GM12878 (cell line): ENCODE measurements at regions not wholly inside any gene's neighbourhood (a gene's known extent, or its start where the extent isn't known, plus 50 kb on each side); places are given as distances from the start of the nearest gene placed in this dataset.

ENCODE experiments used
- ATAC-seq: fragments of 200-7000 bp; cut with Tn5 transposase; 3 replicates; pipeline ENCODE4 v1.9.1; 2020; ENCODE audit warnings: mild to moderate bottlenecking, moderate library complexity
- BruUV-seq: library from RNA; stranded (reverse); fragments of 400-500 nt; replicated peaks from 2 replicates; lab custom pipeline; 2021; lab: Mats Ljungman, UMichigan
- CTCF ChIA-PET: fragments of 300-600 bp; sonication (Branson Sonifier 250); formaldehyde crosslinking; extraction: SDS; loops from one replicate; lab custom pipeline; 2021; ENCODE audit warnings: inconsistent platforms; lab: Yijun Ruan, JAX
- POLR2A ChIA-PET: fragments of 350-600 bp; formaldehyde crosslinking; extraction: SDS; loops from one replicate; lab custom pipeline; 2021; ENCODE audit warnings: inconsistent platforms; lab: Charles Lee
- RAD21 ChIA-PET: fragments of 300-600 bp; sonication (Branson Sonifier 250); formaldehyde crosslinking; loops from one replicate; lab custom pipeline; 2023; ENCODE audit warnings: antibody characterized with exemption; ENCODE audit not compliant: unreplicated experiment; lab: Charles Lee
- SMC1A ChIA-PET: fragments of 300-600 bp; sonication (Branson Sonifier 250); formaldehyde crosslinking; loops from one replicate; lab custom pipeline; 2023; ENCODE audit not compliant: unreplicated experiment, uncharacterized antibody; lab: Charles Lee
- DNase-seq: peaks from one replicate; pipeline ENCODE4 v3.0.0-alpha.2; 2011; ENCODE audit warnings: low read depth, low spot score
- FAIRE-seq: peaks from 3 replicates; lab custom pipeline; 2011; peaks lifted over from hg19 to GRCh38; lab: Jason Lieb, UNC
- H2AFZ ChIP-seq: 2 replicates; pipeline ENCODE4 v1.6.0; 2011; ENCODE audit warnings: low read depth, low read length, control low read depth; ENCODE audit not compliant: control insufficient read depth
- H3K27ac ChIP-seq: 2 replicates; pipeline ENCODE4 v1.5.1; 2011; ENCODE audit warnings: control low read depth; ENCODE audit not compliant: control insufficient read depth, insufficient read depth
- H3K27me3 ChIP-seq, 2 experiments: replicated peaks in 1 of 2; 2 replicates each; pipeline versions ENCODE4 v1.6.0 to v1.6.1; 2011; ENCODE audit warnings: low read length in 1 of 2; ENCODE audit not compliant: control insufficient read depth in 2 of 2, insufficient read depth in 2 of 2
- H3K36me3 ChIP-seq, 2 experiments: 2 replicates each; pipeline ENCODE4 v1.5.1; 2011; ENCODE audit warnings: low read length in 1 of 2; ENCODE audit not compliant: control insufficient read depth in 2 of 2, insufficient read depth in 2 of 2
- H3K4me1 ChIP-seq: 2 replicates; pipeline ENCODE4 v1.6.1; 2011; ENCODE audit warnings: mild to moderate bottlenecking, low read length, moderate library complexity, mixed read lengths; ENCODE audit not compliant: control insufficient read depth, insufficient read depth
- H3K4me2 ChIP-seq: 2 replicates; pipeline ENCODE4 v1.6.0; 2011; ENCODE audit warnings: control low read depth; ENCODE audit not compliant: control insufficient read depth, insufficient read depth
- H3K4me3 ChIP-seq: fragments of 200-600 bp; sonication (generic); 2 replicates; pipeline ENCODE4 v1.5.1; 2016
- H3K79me2 ChIP-seq: 2 replicates; pipeline ENCODE4 v1.6.0; 2011; ENCODE audit warnings: low read length; ENCODE audit not compliant: control insufficient read depth, insufficient read depth
- H3K9ac ChIP-seq: 2 replicates; pipeline ENCODE4 v1.8.0; 2011; ENCODE audit warnings: low read length, control low read depth, mixed read lengths; ENCODE audit not compliant: control insufficient read depth, insufficient read depth
- H3K9me3 ChIP-seq: replicated peaks from 3 replicates; pipeline ENCODE4 v1.5.1; 2011; ENCODE audit warnings: mild to moderate bottlenecking, low read length; ENCODE audit not compliant: control insufficient read depth, insufficient read depth
- H4K20me1 ChIP-seq: 2 replicates; pipeline ENCODE4 v1.6.0; 2011; ENCODE audit not compliant: control insufficient read depth, insufficient read depth
- BACH1 ChIP-seq: fragments of 450-650 bp; IDR thresholded peaks from 2 replicates; pipeline ENCODE4 v1.6.1; 2017; ENCODE audit warnings: mild to moderate bottlenecking, borderline replicate concordance
- EGR1 ChIP-seq, 2 experiments: IDR thresholded peaks; 1 replicate in 1 of 2; 2 replicates in 1 of 2; pipeline ENCODE4 v1.6.1; 2011 to 2012; ENCODE audit warnings: low read depth in 2 of 2, low read length in 2 of 2, borderline replicate concordance in 1 of 2, mild to moderate bottlenecking in 1 of 2, moderate library complexity in 1 of 2
- HCFC1 ChIP-seq: fragments of 150-350 bp; IDR thresholded peaks from 2 replicates; pipeline ENCODE4 v1.6.1; 2014; ENCODE audit warnings: low read length
- IRF4 ChIP-seq: IDR thresholded peaks from 2 replicates; pipeline ENCODE4 v1.6.1; 2011; ENCODE audit warnings: low read depth, low read length
- KAT2A ChIP-seq: conservative IDR thresholded peaks from 2 replicates; pipeline ENCODE4 v1.6.1; 2011; ENCODE audit warnings: low read depth, low read length; ENCODE audit not compliant: control insufficient read depth
- NBN ChIP-seq: fragments of 450-650 bp; IDR thresholded peaks from 2 replicates; pipeline ENCODE4 v1.6.1; 2016
- NRF1 ChIP-seq: conservative IDR thresholded peaks from 2 replicates; pipeline ENCODE4 v1.6.1; 2011; ENCODE audit warnings: mild to moderate bottlenecking, low read depth, low read length, improper control_type of control experiment
- SPI1 ChIP-seq: IDR thresholded peaks from 2 replicates; pipeline ENCODE4 v1.6.1; 2011; ENCODE audit warnings: low read depth, mild to moderate bottlenecking, low read length, moderate library complexity, borderline replicate concordance; ENCODE audit not compliant: insufficient read depth
- SREBF2 ChIP-seq: IDR thresholded peaks from 2 replicates; pipeline ENCODE4 v1.6.1; 2012; ENCODE audit warnings: mild to moderate bottlenecking, low read length
- TAF1 ChIP-seq: IDR thresholded peaks from 2 replicates; pipeline ENCODE4 v1.6.1; 2011; ENCODE audit warnings: mild to moderate bottlenecking, low read depth, low read length, borderline replicate concordance
- TCF3 ChIP-seq: IDR thresholded peaks from 2 replicates; pipeline ENCODE4 v1.6.1; 2012; ENCODE audit warnings: low read depth, mild to moderate bottlenecking, low read length, borderline replicate concordance; ENCODE audit not compliant: insufficient read depth
- YY1 ChIP-seq: IDR thresholded peaks from 2 replicates; pipeline ENCODE4 v1.6.1; 2011; ENCODE audit warnings: low read depth, mild to moderate bottlenecking, low read length
- ZNF274 ChIP-seq: IDR thresholded peaks from one replicate; pipeline ENCODE4 v1.8.0; 2011; ENCODE audit not compliant: insufficient read length, insufficient read depth
- ZNF384 ChIP-seq: IDR thresholded peaks from 2 replicates; pipeline ENCODE4 v1.6.1; 2012; ENCODE audit warnings: low read depth, mild to moderate bottlenecking, low read length, improper control_type of control experiment, borderline replicate concordance
- ZZZ3 ChIP-seq: IDR thresholded peaks from 2 replicates; pipeline ENCODE4 v1.6.1; 2011; ENCODE audit warnings: low read depth; ENCODE audit not compliant: control insufficient read depth, insufficient read length
- WGBS: methylation state at CpG from one replicate; pipeline ENCODE4 v1.1.6; 2016; ENCODE audit warnings: low lambda C conversion rate; ENCODE audit not compliant: insufficient replicate concordance, insufficient coverage; ENCODE audit errors: missing lambda C conversion rate; 5-methylcytosine and 5-hydroxymethylcytosine counted together
- in situ Hi-C: fragments of 300-500 bp; cut with MboI; formaldehyde crosslinking; loops from 9 replicates; pipeline ENCODE4 v1.14.3; 2018; ENCODE audit warnings: mixed read lengths
- intact Hi-C: fragments of 100-400 bp; cut with micrococcal nuclease; formaldehyde crosslinking; loops from one replicate; pipeline ENCODE4 v1.14.2; 2022; ENCODE audit not compliant: unreplicated experiment
- TF ChIP-seq, protein P1 (sequence below): fragments of 450-650 bp; conservative IDR thresholded peaks from 2 replicates; pipeline ENCODE4 v1.6.1; 2017; ENCODE audit warnings: mild to moderate bottlenecking, moderate library complexity
- TF ChIP-seq, protein P2 (sequence below): IDR thresholded peaks from 2 replicates; pipeline ENCODE4 v1.6.1; 2011; ENCODE audit warnings: borderline replicate concordance, low read depth, mild to moderate bottlenecking, moderate library complexity, low read length; ENCODE audit not compliant: insufficient read depth, poor library complexity, severe bottlenecking

DNA sequence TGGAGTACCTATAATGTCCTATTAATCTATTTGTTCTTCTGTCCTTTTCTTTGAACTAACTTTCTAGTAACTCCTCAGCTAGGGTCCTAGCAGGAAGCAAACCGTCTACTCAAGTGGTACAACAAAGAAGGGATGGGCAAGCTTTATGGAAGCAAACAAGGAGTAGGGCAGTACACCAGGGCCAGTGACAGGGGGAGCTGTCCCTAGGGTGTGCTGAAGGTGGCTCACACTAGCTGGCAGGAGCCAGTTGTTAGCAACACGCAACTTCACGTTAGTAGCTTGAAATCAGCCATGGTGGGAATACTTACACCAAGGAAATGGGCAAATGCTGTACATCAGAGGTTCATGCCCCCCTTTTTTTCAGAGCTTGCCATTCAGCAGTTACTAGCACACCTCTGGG, 74.0 kb upstream of the EYA2 start:
- Histone ChIP-seq H4K20me1 (no peaks in the 10 kb centered on the region), H3K4me1 (no peaks in the 10 kb centered on the region), H2AFZ (no peak overlapping the region), H3K4me3 (no peak overlapping the region), H3K9ac (no peak overlapping the region), H3K79me2 (no peaks in the 10 kb centered on the region), H3K27ac (no peak overlapping the region), H3K36me3 (no peaks in the 10 kb centered on the region)
- BruUV-seq: no TSS peak
- WGBS: 64% methylated on average over 3 of the region's 3 CpGs
- ChIA-PET POLR2A (no interaction called here), RAD21 (no interaction called here), CTCF (no interaction called here)
- intact Hi-C loops: no loop called here
- FAIRE-seq: no peak
- in situ Hi-C loops: no loop called here
- no peak for TF ChIP-seq YY1
- no peak for TF ChIP-seq BACH1
- no peak for TF ChIP-seq HCFC1
- no peak for TF ChIP-seq ZZZ3
- no peak for TF ChIP-seq SPI1
- TF ChIP-seq, protein P1, sequence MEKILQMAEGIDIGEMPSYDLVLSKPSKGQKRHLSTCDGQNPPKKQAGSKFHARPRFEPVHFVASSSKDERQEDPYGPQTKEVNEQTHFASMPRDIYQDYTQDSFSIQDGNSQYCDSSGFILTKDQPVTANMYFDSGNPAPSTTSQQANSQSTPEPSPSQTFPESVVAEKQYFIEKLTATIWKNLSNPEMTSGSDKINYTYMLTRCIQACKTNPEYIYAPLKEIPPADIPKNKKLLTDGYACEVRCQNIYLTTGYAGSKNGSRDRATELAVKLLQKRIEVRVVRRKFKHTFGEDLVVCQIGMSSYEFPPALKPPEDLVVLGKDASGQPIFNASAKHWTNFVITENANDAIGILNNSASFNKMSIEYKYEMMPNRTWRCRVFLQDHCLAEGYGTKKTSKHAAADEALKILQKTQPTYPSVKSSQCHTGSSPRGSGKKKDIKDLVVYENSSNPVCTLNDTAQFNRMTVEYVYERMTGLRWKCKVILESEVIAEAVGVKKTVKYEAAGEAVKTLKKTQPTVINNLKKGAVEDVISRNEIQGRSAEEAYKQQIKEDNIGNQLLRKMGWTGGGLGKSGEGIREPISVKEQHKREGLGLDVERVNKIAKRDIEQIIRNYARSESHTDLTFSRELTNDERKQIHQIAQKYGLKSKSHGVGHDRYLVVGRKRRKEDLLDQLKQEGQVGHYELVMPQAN: no peak
- TF ChIP-seq KAT2A: no peak
- no peak for TF ChIP-seq IRF4
- TF ChIP-seq ZNF384: no peak
- no peak for TF ChIP-seq NBN
- TF ChIP-seq EGR1 (IDR thresholded peaks at IDR 0.05; ENCODE audit: borderline replicate concordance in 1 of 2, low read depth in 2 of 2, low read length in 2 of 2): no peak
- TF ChIP-seq ZNF274: no peak
- TF ChIP-seq TAF1: no peak
- TF ChIP-seq TCF3: no peak
- TF ChIP-seq, protein P2, sequence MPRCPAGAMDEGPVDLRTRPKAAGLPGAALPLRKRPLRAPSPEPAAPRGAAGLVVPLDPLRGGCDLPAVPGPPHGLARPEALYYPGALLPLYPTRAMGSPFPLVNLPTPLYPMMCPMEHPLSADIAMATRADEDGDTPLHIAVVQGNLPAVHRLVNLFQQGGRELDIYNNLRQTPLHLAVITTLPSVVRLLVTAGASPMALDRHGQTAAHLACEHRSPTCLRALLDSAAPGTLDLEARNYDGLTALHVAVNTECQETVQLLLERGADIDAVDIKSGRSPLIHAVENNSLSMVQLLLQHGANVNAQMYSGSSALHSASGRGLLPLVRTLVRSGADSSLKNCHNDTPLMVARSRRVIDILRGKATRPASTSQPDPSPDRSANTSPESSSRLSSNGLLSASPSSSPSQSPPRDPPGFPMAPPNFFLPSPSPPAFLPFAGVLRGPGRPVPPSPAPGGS: no peak
- TF ChIP-seq NRF1: no peak
- no peak for TF ChIP-seq SREBF2
- TF ChIP-seq, all 136 proteins: peak for 0
- DNase-seq: no peak
- Histone ChIP-seq H3K27me3 (no peaks in the 10 kb centered on the region), H3K9me3 (no peaks in the 10 kb centered on the region), H3K4me2 (no peak overlapping the region)
- SMC1A ChIA-PET: interaction anchor here (0.8 kb wide), 1 partner anchor 69 kb away, joined by 3 read pairs; no protein-coding TSS in a partner anchor
- no peak for ATAC-seq
